Superior temporal gyrus (tissue), 1 donor: ENCODE measurements at regions not wholly inside any gene's neighbourhood (a gene's known extent, or its start where the extent isn't known, plus 50 kb on each side); places are given as distances from the start of the nearest gene placed in this dataset.
"Not testable (repeated sequence)": the region's sequence is repeated elsewhere in the genome, so short reads cannot be mapped to it uniquely, and the experiment has no call there.

Experiments used
- DNase-seq: peaks from one replicate; pipeline ENCODE4 v3.0.0-alpha.2; 2016; ENCODE audit errors: extremely low spot score

DNA sequence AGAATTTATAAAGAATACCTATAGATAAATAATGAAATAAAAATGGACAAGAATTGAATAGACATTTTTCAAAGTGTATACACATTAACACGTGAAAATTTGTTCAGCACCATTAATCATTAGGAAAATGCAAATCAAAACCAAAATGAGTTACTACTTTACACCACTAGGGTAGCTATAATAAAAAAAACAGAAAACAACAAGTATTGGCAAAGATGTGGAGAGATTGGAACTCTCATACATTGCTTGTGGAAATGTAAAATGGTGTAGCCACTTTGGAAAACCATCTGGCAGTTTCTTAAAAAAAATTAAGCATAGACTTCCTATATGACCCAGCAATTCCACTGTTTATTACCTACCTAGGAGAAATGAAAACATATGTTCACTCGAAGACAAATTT lies 172.8 kb upstream of the P2RY1 start:
- no peak for DNase-seq

GRCh38 chr3:152664766-152665165 lies 170.2 kb upstream of the P2RY1 start:
- no peak for DNase-seq

DNA sequence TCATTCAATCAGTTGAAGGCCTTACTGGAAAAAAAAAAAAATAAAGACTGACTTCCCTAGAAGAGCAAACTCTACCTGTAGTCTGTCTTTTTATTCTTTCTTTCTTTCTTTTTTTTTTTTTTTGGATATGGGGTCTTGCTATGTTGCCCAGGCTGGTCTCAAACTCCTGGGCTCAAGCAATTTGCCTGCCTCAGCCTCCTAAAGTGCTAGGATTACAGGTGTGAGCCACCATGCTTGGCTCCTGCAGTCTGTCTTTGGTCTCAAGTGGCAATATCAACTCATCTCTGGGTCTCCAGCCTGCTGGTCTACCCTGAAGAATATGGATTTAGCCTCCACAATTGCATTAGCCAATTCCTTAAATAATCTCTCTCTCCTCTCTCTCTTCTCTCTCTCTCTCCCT lies 167.7 kb upstream of the P2RY1 start:
- DNase-seq: no peak

DNA sequence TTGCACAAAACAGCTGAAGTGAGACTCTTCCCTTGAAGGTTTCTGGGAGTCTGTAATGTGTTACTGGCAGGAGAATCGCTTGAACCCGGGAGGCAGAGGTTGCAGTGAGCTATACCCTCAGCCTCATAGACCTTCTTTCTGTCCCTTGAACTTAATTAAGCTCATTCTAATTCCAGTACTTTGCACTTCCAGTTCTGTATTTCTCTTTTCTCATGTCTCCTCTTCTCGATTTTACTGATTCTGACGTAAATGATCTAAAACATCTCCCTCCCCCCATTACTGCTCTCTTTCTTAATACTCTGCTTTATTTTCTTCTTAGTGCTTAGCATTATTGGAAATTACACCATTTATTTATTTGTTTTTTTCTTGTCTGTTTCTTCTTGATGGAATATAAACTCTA lies 165.4 kb upstream of the P2RY1 start:
- no peak for DNase-seq

DNA sequence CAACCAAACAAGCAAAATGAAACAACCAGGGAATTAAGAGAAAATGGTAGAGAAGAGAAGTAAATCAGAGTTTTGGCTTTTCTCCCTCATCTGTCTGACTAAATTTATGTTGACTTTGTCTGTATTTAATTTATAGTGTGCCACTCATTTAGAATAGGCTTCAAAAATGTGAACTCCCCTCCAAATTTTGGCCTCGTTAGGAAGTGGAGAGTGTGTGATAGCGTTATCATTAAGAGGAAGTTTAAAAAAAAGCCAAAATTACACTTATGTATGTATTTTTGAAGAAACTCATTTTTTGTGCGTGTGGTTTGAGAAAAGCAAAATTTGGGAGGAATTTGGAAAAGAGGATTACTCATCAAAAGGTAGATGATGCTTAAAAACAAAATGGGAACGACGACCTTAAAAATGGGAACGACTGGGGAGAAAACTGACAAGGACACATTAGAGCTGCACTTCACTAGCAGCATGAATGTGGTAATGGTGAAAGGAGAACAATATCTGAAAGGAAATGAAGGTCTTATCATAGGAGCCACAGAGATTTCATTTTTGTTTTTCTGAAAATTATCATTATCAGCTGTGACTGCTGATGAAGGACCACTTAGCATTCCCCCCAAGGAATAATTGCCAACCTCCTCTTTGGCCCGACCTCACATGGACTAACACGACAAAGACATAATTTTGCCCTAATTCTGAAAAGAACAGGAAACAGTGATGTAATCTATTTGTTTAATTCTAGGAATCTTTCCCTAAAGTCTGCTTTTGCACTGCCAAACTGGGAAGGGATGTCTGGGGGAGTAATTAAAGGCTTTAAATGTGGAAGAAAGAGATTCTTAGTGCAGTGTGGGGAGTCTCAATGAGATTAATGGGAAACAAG lies 163.2 kb upstream of the P2RY1 start:
- DNase-seq: no peak

DNA sequence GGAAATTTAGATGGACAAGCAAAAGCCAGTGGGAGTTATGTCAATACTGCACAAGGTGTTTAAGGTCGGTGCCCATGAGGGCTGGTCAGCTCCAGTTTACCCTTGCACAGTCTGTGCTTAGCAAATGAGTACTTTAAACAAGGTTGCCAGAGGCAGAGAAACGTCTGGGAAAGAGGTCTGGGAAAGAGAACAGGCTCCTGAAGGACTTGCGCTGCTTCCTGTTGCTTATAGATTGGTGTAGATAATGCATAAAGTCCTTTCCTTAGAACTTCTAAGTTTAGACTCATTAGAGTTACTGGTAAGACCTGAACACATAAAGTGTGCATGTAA lies 162.6 kb upstream of the P2RY1 start:
- DNase-seq: no peak

- no peak for DNase-seq
Observed at GRCh38 chr3:152676810-152677379, 158.0 kb upstream of the P2RY1 start.

GRCh38 chr3:152677491-152677890 lies 157.4 kb upstream of the P2RY1 start:
- no peak for DNase-seq

DNA sequence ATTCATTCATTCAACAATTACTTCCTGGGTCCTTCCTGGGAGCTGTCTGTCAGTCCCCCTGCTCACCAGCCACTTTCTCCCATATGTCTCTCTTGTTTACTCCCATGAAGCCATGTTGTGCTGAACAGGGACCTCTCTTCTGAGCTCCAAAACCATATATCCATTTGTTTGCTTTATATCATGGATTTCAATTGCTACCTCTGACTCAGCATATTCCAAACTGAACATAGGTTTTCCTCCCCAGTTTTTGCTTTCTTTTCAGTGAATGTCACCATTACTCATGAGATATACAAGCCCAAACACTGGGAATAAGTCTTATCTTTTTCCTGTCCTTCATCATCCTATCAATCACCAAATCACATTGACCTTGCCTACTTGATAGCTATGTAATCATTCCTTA lies 152.5 kb upstream of the P2RY1 start:
- DNase-seq: no peak

- no peak for DNase-seq
Observed at GRCh38 chr3:152683521-152683999, 151.4 kb upstream of the P2RY1 start.

- no peak for DNase-seq
Observed at GRCh38 chr3:152684279-152684678, 150.7 kb upstream of the P2RY1 start.

DNA sequence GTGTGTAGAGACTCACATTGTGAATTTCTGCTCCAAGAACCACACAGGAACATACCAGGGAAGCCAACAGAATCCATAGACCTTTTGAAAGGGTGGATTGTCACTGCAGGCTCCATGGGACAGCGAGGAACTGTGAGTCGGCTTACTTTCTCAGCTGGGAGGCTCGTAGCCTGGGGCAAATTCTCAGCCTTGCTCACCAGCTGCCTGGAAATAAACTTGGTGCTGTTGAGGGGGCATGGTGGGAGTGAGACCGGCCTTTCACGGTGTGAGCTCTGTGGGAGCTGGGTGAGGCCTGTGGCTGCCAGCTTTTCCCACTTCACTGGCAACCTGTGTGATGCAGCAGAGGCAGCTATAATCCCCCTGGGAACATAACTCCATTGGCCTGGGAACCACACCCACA lies 146.6 kb upstream of the P2RY1 start:
- no peak for DNase-seq

- DNase-seq: not testable (repeated sequence)
Observed at GRCh38 chr3:152692326-152692725, 142.6 kb upstream of the P2RY1 start.

- DNase-seq: not testable (repeated sequence)
Observed at GRCh38 chr3:152693521-152694250, 141.2 kb upstream of the P2RY1 start.

GRCh38 chr3:152695840-152696239 lies 139.1 kb upstream of the P2RY1 start:
- DNase-seq: no peak

GRCh38 chr3:152696962-152697361 lies 138.0 kb upstream of the P2RY1 start:
- no peak for DNase-seq

GRCh38 chr3:152703245-152703890 lies 131.6 kb upstream of the P2RY1 start:
- no peak for DNase-seq

GRCh38 chr3:152706991-152707713 lies 127.8 kb upstream of the P2RY1 start:
- DNase-seq: no peak

DNA sequence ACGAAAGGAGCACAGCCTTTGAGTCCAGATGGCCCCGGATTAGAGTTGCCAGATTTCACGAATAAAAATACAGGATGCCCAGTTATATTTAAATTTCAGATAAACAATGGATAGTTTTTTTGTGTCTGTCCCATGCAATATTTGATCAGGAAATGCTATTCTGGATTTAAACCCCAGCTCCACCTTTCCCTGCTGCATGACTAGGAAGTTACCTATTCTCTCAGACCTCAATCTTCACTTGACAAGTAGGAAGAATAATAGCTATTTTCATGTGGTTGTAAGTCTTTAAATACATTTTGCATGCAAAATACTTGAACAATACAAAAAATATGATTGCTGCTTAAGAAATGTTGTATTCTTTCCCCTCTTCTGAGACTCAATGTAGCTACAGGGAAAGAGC lies 125.3 kb upstream of the P2RY1 start:
- DNase-seq: no peak

GRCh38 chr3:152710549-152710948 lies 124.4 kb upstream of the P2RY1 start:
- DNase-seq: no peak

GRCh38 chr3:152713989-152714388 lies 120.9 kb upstream of the P2RY1 start:
- no peak for DNase-seq

DNA sequence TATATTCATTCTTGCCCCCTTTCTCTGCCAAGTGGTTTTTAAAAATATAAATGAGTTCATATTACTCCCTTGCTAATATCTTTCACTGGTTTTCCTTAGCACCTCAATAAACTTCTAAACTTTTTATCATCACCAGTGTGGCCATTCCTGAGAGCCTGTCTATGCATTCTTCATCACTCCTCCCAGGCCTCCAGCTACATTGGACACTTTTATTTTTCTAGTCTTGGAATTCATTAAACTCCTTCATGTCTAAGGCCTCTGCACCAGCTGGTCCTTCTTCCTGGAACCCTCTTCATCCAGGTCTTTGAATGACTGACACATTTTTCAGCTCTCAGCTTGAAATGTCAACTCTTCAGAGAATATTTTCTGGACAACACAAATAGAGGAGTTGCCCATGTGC lies 120.4 kb upstream of the P2RY1 start:
- no peak for DNase-seq
